ENCODE measurements at regions not wholly inside any gene's neighbourhood (a gene's known extent, or its start where the extent isn't known, plus 50 kb on each side); places are given as distances from the start of the nearest gene placed in this dataset.

DNA sequence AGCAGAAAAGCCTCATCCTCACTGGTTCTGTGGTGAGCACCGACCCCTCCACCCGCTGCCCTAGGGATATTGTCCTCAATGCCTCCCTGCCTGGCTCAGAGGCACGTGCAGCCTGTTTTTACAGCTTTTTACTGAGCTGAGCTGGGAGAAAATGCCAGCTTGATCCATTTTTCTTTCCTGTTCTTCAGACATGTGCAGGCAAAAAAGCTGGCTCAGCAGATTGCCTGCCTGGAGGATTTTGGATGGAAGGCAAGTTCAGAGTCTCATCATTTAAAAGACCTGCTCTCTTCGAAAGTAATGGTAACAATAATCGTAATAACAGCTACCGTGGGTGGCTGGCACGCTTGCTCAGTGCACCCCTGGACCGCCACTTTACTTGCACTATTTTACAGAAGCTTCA lies 135.0 kb upstream of the SMIM23 start:
- Histone ChIP-seq H3K79me2 (ENCODE audit: insufficient read depth, low read length) (no peaks in the 10 kb centered on the region), H3K9me3 (ENCODE audit: low read depth, low read length) (no peaks in the 10 kb centered on the region), H4K20me1 (ENCODE audit: insufficient read depth, low read length) (no peaks in the 10 kb centered on the region), H2AFZ (ENCODE audit: low read length) (no peak overlapping the region), H3K4me3 (ENCODE audit: insufficient read depth, low read length) (no peak overlapping the region), H3K36me3 (ENCODE audit: insufficient read depth, low read length) (no peaks in the 10 kb centered on the region), H3K4me1 (ENCODE audit: insufficient read depth, low read length) (peaks cover 13% of the 10 kb centered on the region), H3K4me2 (ENCODE audit: insufficient read depth, low read length) (no peak overlapping the region), H3K27me3 (ENCODE audit: insufficient read depth, low read length) (peaks cover 2% of the 10 kb centered on the region), H3K27ac (ENCODE audit: low read depth, low read length) (no peak overlapping the region)
- TF ChIP-seq, protein P1, sequence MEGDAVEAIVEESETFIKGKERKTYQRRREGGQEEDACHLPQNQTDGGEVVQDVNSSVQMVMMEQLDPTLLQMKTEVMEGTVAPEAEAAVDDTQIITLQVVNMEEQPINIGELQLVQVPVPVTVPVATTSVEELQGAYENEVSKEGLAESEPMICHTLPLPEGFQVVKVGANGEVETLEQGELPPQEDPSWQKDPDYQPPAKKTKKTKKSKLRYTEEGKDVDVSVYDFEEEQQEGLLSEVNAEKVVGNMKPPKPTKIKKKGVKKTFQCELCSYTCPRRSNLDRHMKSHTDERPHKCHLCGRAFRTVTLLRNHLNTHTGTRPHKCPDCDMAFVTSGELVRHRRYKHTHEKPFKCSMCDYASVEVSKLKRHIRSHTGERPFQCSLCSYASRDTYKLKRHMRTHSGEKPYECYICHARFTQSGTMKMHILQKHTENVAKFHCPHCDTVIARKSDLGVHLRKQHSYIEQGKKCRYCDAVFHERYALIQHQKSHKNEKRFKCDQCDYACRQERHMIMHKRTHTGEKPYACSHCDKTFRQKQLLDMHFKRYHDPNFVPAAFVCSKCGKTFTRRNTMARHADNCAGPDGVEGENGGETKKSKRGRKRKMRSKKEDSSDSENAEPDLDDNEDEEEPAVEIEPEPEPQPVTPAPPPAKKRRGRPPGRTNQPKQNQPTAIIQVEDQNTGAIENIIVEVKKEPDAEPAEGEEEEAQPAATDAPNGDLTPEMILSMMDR (IDR thresholded peaks at IDR 0.05; ENCODE audit: extremely low read depth, low read depth, low read length): no peak
- no peak for DNase-seq (ENCODE audit: insufficient read length, low spot score, missing footprints)

DNA sequence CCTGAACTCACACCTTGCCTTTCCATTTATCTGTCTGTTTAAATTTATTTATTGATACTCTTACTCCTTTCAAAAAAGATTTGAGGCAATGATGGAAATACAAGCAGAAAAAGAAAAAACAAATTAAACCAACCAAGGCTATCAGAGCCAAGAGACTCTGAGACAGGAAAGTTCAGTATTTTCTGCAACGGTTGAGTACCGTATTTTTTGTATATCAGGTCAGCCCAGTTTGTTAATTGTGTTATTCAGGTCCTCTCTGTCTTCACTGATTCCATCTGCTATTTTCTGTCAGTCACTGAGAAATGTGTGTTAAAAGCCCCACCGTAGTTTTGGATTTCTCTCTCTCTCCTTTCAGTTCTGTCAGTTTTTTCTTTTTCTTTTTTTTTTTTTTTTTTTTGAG lies 134.5 kb upstream of the SMIM23 start:
- Histone ChIP-seq H3K4me3 (ENCODE audit: insufficient read depth, low read length) (no peak overlapping the region), H3K27ac (ENCODE audit: low read depth, low read length) (no peak overlapping the region), H4K20me1 (ENCODE audit: insufficient read depth, low read length) (no peaks in the 10 kb centered on the region), H2AFZ (ENCODE audit: low read length) (no peak overlapping the region), H3K36me3 (ENCODE audit: insufficient read depth, low read length) (no peaks in the 10 kb centered on the region), H3K9me3 (ENCODE audit: low read depth, low read length) (no peaks in the 10 kb centered on the region), H3K4me2 (ENCODE audit: insufficient read depth, low read length) (no peak overlapping the region), H3K4me1 (ENCODE audit: insufficient read depth, low read length) (peaks cover 13% of the 10 kb centered on the region), H3K79me2 (ENCODE audit: insufficient read depth, low read length) (no peaks in the 10 kb centered on the region), H3K27me3 (ENCODE audit: insufficient read depth, low read length) (peaks cover 2% of the 10 kb centered on the region)
- TF ChIP-seq, protein P1 (IDR thresholded peaks at IDR 0.05; ENCODE audit: extremely low read depth, low read depth, low read length): no peak
- DNase-seq (ENCODE audit: insufficient read length, low spot score, missing footprints): no peak

DNA sequence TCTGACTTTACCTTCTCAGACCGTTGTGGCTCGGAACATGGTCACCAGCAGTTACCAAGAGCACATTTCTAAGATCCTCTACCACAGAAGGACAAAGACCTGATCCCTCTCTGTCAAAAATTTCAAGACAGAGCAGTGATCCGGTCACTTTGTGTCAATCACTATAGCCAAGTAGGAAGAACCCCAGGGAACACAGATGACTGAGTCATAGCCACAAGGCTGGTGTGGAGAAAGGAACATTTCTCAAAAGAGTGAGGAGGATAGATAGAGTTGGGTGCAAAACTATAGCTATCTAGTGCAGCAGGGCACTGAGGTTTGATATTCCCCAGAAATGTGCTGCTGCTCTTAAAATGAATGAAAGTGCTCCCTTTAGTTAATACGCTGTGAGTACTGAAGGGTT lies 130.7 kb upstream of the SMIM23 start:
- Histone ChIP-seq H3K4me2 (ENCODE audit: insufficient read depth, low read length) (no peak overlapping the region), H3K9me3 (ENCODE audit: low read depth, low read length) (no peaks in the 10 kb centered on the region), H3K79me2 (ENCODE audit: insufficient read depth, low read length) (no peaks in the 10 kb centered on the region), H3K4me3 (ENCODE audit: insufficient read depth, low read length) (no peak overlapping the region), H2AFZ (ENCODE audit: low read length) (no peak overlapping the region), H3K36me3 (ENCODE audit: insufficient read depth, low read length) (no peaks in the 10 kb centered on the region), H4K20me1 (ENCODE audit: insufficient read depth, low read length) (no peaks in the 10 kb centered on the region), H3K27me3 (ENCODE audit: insufficient read depth, low read length) (peaks cover 2% of the 10 kb centered on the region), H3K27ac (ENCODE audit: low read depth, low read length) (no peak overlapping the region), H3K4me1 (ENCODE audit: insufficient read depth, low read length) (no peaks in the 10 kb centered on the region)
- TF ChIP-seq, protein P1 (IDR thresholded peaks at IDR 0.05; ENCODE audit: extremely low read depth, low read depth, low read length): no peak
- no peak for DNase-seq (ENCODE audit: insufficient read length, low spot score, missing footprints)

DNA sequence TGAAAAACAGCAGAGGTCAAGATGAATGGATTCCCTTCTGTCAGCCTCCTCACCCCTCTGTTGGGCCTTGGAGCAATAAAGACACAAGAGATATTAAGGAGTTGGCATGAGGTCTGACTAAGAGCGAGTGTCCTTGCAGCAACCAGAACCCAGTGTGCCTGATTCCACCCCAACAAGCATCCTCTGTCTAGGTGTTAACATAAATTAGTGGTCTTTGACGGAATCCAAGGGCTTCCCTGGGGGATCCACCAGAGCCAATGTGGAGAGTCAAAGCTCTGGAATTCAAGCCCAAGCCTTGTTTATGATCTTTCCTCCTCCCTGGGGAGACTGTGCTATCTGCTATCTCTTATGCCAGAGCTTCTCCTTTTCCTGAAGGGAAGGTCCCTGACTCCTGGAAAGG lies 128.1 kb upstream of the SMIM23 start:
- H3K9me3 ChIP-seq (ENCODE audit: low read depth, low read length): no peaks in the 10 kb centered on the region
- no peak overlapping the region for H3K4me3 ChIP-seq (ENCODE audit: insufficient read depth, low read length)
- no peaks in the 10 kb centered on the region for H3K79me2 ChIP-seq (ENCODE audit: insufficient read depth, low read length)
- H3K27ac ChIP-seq (ENCODE audit: low read depth, low read length): no peak overlapping the region
- no peak overlapping the region for H2AFZ ChIP-seq (ENCODE audit: low read length)
- H3K36me3 ChIP-seq (ENCODE audit: insufficient read depth, low read length): no peaks in the 10 kb centered on the region
- DNase-seq (ENCODE audit: insufficient read length, low spot score, missing footprints): no peak
- H4K20me1 ChIP-seq (ENCODE audit: insufficient read depth, low read length): no peaks in the 10 kb centered on the region
- no peak overlapping the region for H3K4me2 ChIP-seq (ENCODE audit: insufficient read depth, low read length)
- H3K27me3 ChIP-seq (ENCODE audit: insufficient read depth, low read length): peaks cover 2% of the 10 kb centered on the region
- TF ChIP-seq, protein P1 (IDR thresholded peaks at IDR 0.05; ENCODE audit: extremely low read depth, low read depth, low read length): no peak
- H3K4me1 ChIP-seq (ENCODE audit: insufficient read depth, low read length): no peaks in the 10 kb centered on the region
